HT1080 (cell line): ENCODE measurements at regions not wholly inside any gene's neighbourhood (a gene's known extent, or its start where the extent isn't known, plus 50 kb on each side); places are given as distances from the start of the nearest gene placed in this dataset. TPM values are rescaled to one million over a fixed set of nuclear protein-coding genes. Genes with fewer than 3 reads are reported as not detected.
"Not testable (repeated sequence)": the region's sequence is repeated elsewhere in the genome, so short reads cannot be mapped to it uniquely, and the experiment has no call there.

Experiments used
- DNase-seq: peaks from one replicate; pipeline ENCODE4 v3.0.0-alpha.2; 2015; ENCODE audit warnings: low read depth
- small RNA-seq: library from RNA; depleted of rRNA; stranded (forward); fragments of <200 nt; gene quantifications from one replicate; pipeline ENCODE3, GENCODE V24; 2014

- DNase-seq, result peak; percentile 36
Observed at GRCh38 chr2:38147333-38148121, 71.6 kb upstream of the CYP1B1 start.

- peak; percentile 96 for DNase-seq
Observed at GRCh38 chr2:38146907-38147307, 71.0 kb upstream of the CYP1B1 start.

- DNase-seq, result peak; percentile 91
Observed at GRCh38 chr2:38146275-38146906, 70.4 kb upstream of the CYP1B1 start.

GRCh38 chr2:38145236-38145635, 69.3 kb upstream of the CYP1B1 start:
- no peak for DNase-seq

GRCh38 chr2:38142627-38143026, 66.7 kb upstream of the CYP1B1 start:
- no peak for DNase-seq

GRCh38 chr2:38141501-38141900, 65.5 kb upstream of the CYP1B1 start:
- no peak for DNase-seq

- DNase-seq, result no peak
Observed at GRCh38 chr2:38138996-38139395, 63.0 kb upstream of the CYP1B1 start.

- DNase-seq, result no peak
Observed at GRCh38 chr2:38138419-38138818, 62.5 kb upstream of the CYP1B1 start.

GRCh38 chr2:38137958-38138357, 62.0 kb upstream of the CYP1B1 start:
- DNase-seq, result not testable (repeated sequence)

- no peak for DNase-seq
Observed at GRCh38 chr2:38131676-38132075, 55.7 kb upstream of the CYP1B1 start.

- DNase-seq, result no peak
Observed at GRCh38 chr2:38130876-38131275, 54.9 kb upstream of the CYP1B1 start.

GRCh38 chr2:38129987-38130386, 54.0 kb upstream of the CYP1B1 start:
- peak; percentile 31 for DNase-seq

- DNase-seq, result no peak
Observed at GRCh38 chr2:38129481-38129880, 53.5 kb upstream of the CYP1B1 start.

GRCh38 chr2:38128653-38129052, 52.7 kb upstream of the CYP1B1 start:
- DNase-seq, result no peak

GRCh38 chr2:38127277-38127676, 51.3 kb upstream of the CYP1B1 start:
- DNase-seq, result no peak

GRCh38 chr2:38125842-38126241, 49.9 kb upstream of the CYP1B1 start:
- DNase-seq, result no peak

Small RNA genes in the stretch of these regions (small RNA-seq; reads per million reads assigned to genes)
- not detected for gene AC009229.3
- gene RNU6-951P, result not detected
